ENCODE measurements at regions not wholly inside any gene's neighbourhood (a gene's known extent, or its start where the extent isn't known, plus 50 kb on each side); places are given as distances from the start of the nearest gene placed in this dataset.

GRCh38 chr21:35410656-35411055 is 361.6 kb upstream of the RUNX1 start:
- DNase-seq (ENCODE audit: low read depth in 2 of 3, low spot score in 2 of 3) = no peak

- no peak for DNase-seq (ENCODE audit: low read depth in 2 of 3, low spot score in 2 of 3)
These were observed 361.0 kb upstream of the RUNX1 start for GRCh38 chr21:35410123-35410522.

- DNase-seq (ENCODE audit: low read depth in 2 of 3, low spot score in 2 of 3) = no peak
These were observed 359.3 kb upstream of the RUNX1 start for GRCh38 chr21:35408401-35408800.

GRCh38 chr21:35406635-35407034 is 357.5 kb upstream of the RUNX1 start:
- no peak for DNase-seq (ENCODE audit: low read depth in 2 of 3, low spot score in 2 of 3)

- no peak for DNase-seq (ENCODE audit: low read depth in 2 of 3, low spot score in 2 of 3)
These were observed 356.9 kb upstream of the RUNX1 start for GRCh38 chr21:35405981-35406380.

GRCh38 chr21:35404247-35404646 is 355.1 kb upstream of the RUNX1 start:
- no peak for DNase-seq (ENCODE audit: low read depth in 2 of 3, low spot score in 2 of 3)

GRCh38 chr21:35402061-35402460 is 353.0 kb upstream of the RUNX1 start:
- no peak for DNase-seq (ENCODE audit: low read depth in 2 of 3, low spot score in 2 of 3)

- DNase-seq (ENCODE audit: low read depth in 2 of 3, low spot score in 2 of 3) = no peak
These were observed 352.4 kb upstream of the RUNX1 start for GRCh38 chr21:35401476-35401875.

GRCh38 chr21:35400233-35400939 is 351.3 kb upstream of the RUNX1 start:
- DNase-seq (ENCODE audit: low read depth in 2 of 3, low spot score in 2 of 3) = no peak

- DNase-seq (ENCODE audit: low read depth in 2 of 3, low spot score in 2 of 3) = no peak
These were observed 350.6 kb upstream of the RUNX1 start for GRCh38 chr21:35399706-35400105.

- no peak for DNase-seq (ENCODE audit: low read depth in 2 of 3, low spot score in 2 of 3)
These were observed 350.0 kb upstream of the RUNX1 start for GRCh38 chr21:35399002-35399530.

GRCh38 chr21:35398346-35398982 is 349.4 kb upstream of the RUNX1 start:
- no peak for DNase-seq (ENCODE audit: low read depth in 2 of 3, low spot score in 2 of 3)

- DNase-seq (ENCODE audit: low read depth in 2 of 3, low spot score in 2 of 3) = no peak
These were observed 348.7 kb upstream of the RUNX1 start for GRCh38 chr21:35397781-35398180.

GRCh38 chr21:35396655-35397054 is 347.6 kb upstream of the RUNX1 start:
- no peak for DNase-seq (ENCODE audit: low read depth in 2 of 3, low spot score in 2 of 3)

- no peak for DNase-seq (ENCODE audit: low read depth in 2 of 3, low spot score in 2 of 3)
These were observed 346.6 kb upstream of the RUNX1 start for GRCh38 chr21:35395728-35396127.

GRCh38 chr21:35394634-35395369 is 345.7 kb upstream of the RUNX1 start:
- DNase-seq (ENCODE audit: low read depth in 2 of 3, low spot score in 2 of 3) = no peak

GRCh38 chr21:35394049-35394448 is 344.9 kb upstream of the RUNX1 start:
- no peak for DNase-seq (ENCODE audit: low read depth in 2 of 3, low spot score in 2 of 3)

- DNase-seq (ENCODE audit: low read depth in 2 of 3, low spot score in 2 of 3) = no peak
These were observed 341.1 kb upstream of the RUNX1 start for GRCh38 chr21:35390013-35390776.

GRCh38 chr21:35386491-35387079 is 337.5 kb upstream of the RUNX1 start:
- no peak for DNase-seq (ENCODE audit: low read depth in 2 of 3, low spot score in 2 of 3)

GRCh38 chr21:35384375-35384774 is 335.3 kb upstream of the RUNX1 start:
- no peak for DNase-seq (ENCODE audit: low read depth in 2 of 3, low spot score in 2 of 3)

- DNase-seq (ENCODE audit: low read depth in 2 of 3, low spot score in 2 of 3) = no peak
These were observed 333.6 kb upstream of the RUNX1 start for GRCh38 chr21:35382696-35383095.

Data from activated CD8-positive, alpha-beta memory T cell treated with anti-CD3 and anti-CD28 coated beads for 48 hours (primary cell).